NCI-H2196 treated with DMSO at 0.1 percent for 48 hours (cell line): ENCODE measurements at regions not wholly inside any gene's neighbourhood (a gene's known extent, or its start where the extent isn't known, plus 50 kb on each side); places are given as distances from the start of the nearest gene placed in this dataset.
A peak's percentile ranks its signal among the peaks of the same experiment; 100 is the strongest.

Experiments
- DNase-seq: peaks from one replicate; lab custom pipeline; 2025; ENCODE audit not compliant: unreplicated experiment; lab: John Stamatoyannopoulos, UW

- DNase-seq: no peak
Observed at GRCh38 chrX:45758738-45759397, 558.2 kb upstream of the DIPK2B start.

- DNase-seq: no peak
Observed at GRCh38 chrX:45758319-45758718, 557.6 kb upstream of the DIPK2B start.

GRCh38 chrX:45757272-45757671, 556.6 kb upstream of the DIPK2B start:
- DNase-seq: no peak

- peak; percentile 28 for DNase-seq
Observed at GRCh38 chrX:45756557-45756956, 555.9 kb upstream of the DIPK2B start.

- no peak for DNase-seq
Observed at GRCh38 chrX:45755703-45756102, 555.0 kb upstream of the DIPK2B start.

- no peak for DNase-seq
Observed at GRCh38 chrX:45751156-45751555, 550.5 kb upstream of the DIPK2B start.

GRCh38 chrX:45750639-45751038, 550.0 kb upstream of the DIPK2B start:
- DNase-seq: no peak

- no peak for DNase-seq
Observed at GRCh38 chrX:45749375-45749774, 548.7 kb upstream of the DIPK2B start.

- no peak for DNase-seq
Observed at GRCh38 chrX:45748369-45748774, 547.7 kb upstream of the DIPK2B start.

- no peak for DNase-seq
Observed at GRCh38 chrX:45747905-45748304, 547.2 kb upstream of the DIPK2B start.

GRCh38 chrX:45745479-45745878, 544.8 kb upstream of the DIPK2B start:
- no peak for DNase-seq

GRCh38 chrX:45743906-45744625, 543.4 kb upstream of the DIPK2B start:
- DNase-seq: no peak

GRCh38 chrX:45743081-45743533, 542.4 kb upstream of the DIPK2B start:
- no peak for DNase-seq

GRCh38 chrX:45740291-45740690, 539.6 kb upstream of the DIPK2B start:
- DNase-seq: no peak

- DNase-seq: no peak
Observed at GRCh38 chrX:45735571-45735970, 534.9 kb upstream of the DIPK2B start.

GRCh38 chrX:45731448-45731847, 530.8 kb upstream of the DIPK2B start:
- DNase-seq: no peak

GRCh38 chrX:45727761-45728160, 527.1 kb upstream of the DIPK2B start:
- no peak for DNase-seq

GRCh38 chrX:45722471-45722870, 521.8 kb upstream of the DIPK2B start:
- DNase-seq: no peak

GRCh38 chrX:45719751-45720501, 519.2 kb upstream of the DIPK2B start:
- DNase-seq: no peak

GRCh38 chrX:45718676-45719075, 518.0 kb upstream of the DIPK2B start:
- DNase-seq: no peak

GRCh38 chrX:45716750-45717149, 516.1 kb upstream of the DIPK2B start:
- no peak for DNase-seq

- no peak for DNase-seq
Observed at GRCh38 chrX:45715748-45716147, 515.1 kb upstream of the DIPK2B start.
